ENCODE measurements at regions not wholly inside any gene's neighbourhood (a gene's known extent, or its start where the extent isn't known, plus 50 kb on each side); places are given as distances from the start of the nearest gene placed in this dataset.
"Not testable (repeated sequence)": the region's sequence is repeated elsewhere in the genome, so short reads cannot be mapped to it uniquely, and the experiment has no call there.

GRCh38 chr1:199944986-199945385, 82.5 kb upstream of the NR5A2 start:
- no peak overlapping the region for H3K4me3 ChIP-seq (ENCODE audit: control insufficient read depth, low read depth, low read length)
- TF ChIP-seq CTCF (conservative IDR thresholded peaks at IDR 0.05; ENCODE audit: control insufficient read depth, insufficient read depth, low read depth, low read length), result no peak
- no peak for DNase-seq (ENCODE audit: low read depth)

GRCh38 chr1:199945591-199945990, 81.9 kb upstream of the NR5A2 start:
- no peak for TF ChIP-seq CTCF (conservative IDR thresholded peaks at IDR 0.05; ENCODE audit: control insufficient read depth, insufficient read depth, low read depth, low read length)
- no peak for DNase-seq (ENCODE audit: low read depth)
- H3K4me3 ChIP-seq (ENCODE audit: control insufficient read depth, low read depth, low read length), result no peak overlapping the region

GRCh38 chr1:199946305-199947155, 81.0 kb upstream of the NR5A2 start:
- DNase-seq (ENCODE audit: low read depth), result no peak
- TF ChIP-seq CTCF (conservative IDR thresholded peaks at IDR 0.05; ENCODE audit: control insufficient read depth, insufficient read depth, low read depth, low read length), result no peak
- H3K4me3 ChIP-seq (ENCODE audit: control insufficient read depth, low read depth, low read length), result no peak overlapping the region

GRCh38 chr1:199948587-199949280, 78.8 kb upstream of the NR5A2 start:
- no peak for TF ChIP-seq CTCF (conservative IDR thresholded peaks at IDR 0.05; ENCODE audit: control insufficient read depth, insufficient read depth, low read depth, low read length)
- DNase-seq (ENCODE audit: low read depth), result peak; percentile 5

GRCh38 chr1:199951005-199951404, 76.5 kb upstream of the NR5A2 start:
- not testable (repeated sequence) for H3K4me3 ChIP-seq (ENCODE audit: control insufficient read depth, low read depth, low read length); DNase-seq (ENCODE audit: low read depth)

More at GRCh38 chr1:199948587-199949280, 78.8 kb upstream of the NR5A2 start:
- H3K4me3 ChIP-seq (ENCODE audit: control insufficient read depth, low read depth, low read length), result no peak overlapping the region

GRCh38 chr1:199953651-199954050, 73.9 kb upstream of the NR5A2 start:
- TF ChIP-seq CTCF (conservative IDR thresholded peaks at IDR 0.05; ENCODE audit: control insufficient read depth, insufficient read depth, low read depth, low read length), result no peak
- no peak for DNase-seq (ENCODE audit: low read depth)
- H3K4me3 ChIP-seq (ENCODE audit: control insufficient read depth, low read depth, low read length), result no peak overlapping the region

- TF ChIP-seq CTCF (conservative IDR thresholded peaks at IDR 0.05; ENCODE audit: control insufficient read depth, insufficient read depth, low read depth, low read length), result no peak
- H3K4me3 ChIP-seq (ENCODE audit: control insufficient read depth, low read depth, low read length), result no peak overlapping the region
- no peak for DNase-seq (ENCODE audit: low read depth)
Observed at GRCh38 chr1:199954699-199955098, 72.8 kb upstream of the NR5A2 start.

All from fibroblast of mammary gland (primary cell).